IMR-90 (cell line): ENCODE measurements at regions not wholly inside any gene's neighbourhood (a gene's known extent, or its start where the extent isn't known, plus 50 kb on each side); places are given as distances from the start of the nearest gene placed in this dataset.

Experiments
- BHLHE40 ChIP-seq: fragments of 150-350 bp; IDR thresholded peaks from 2 replicates; pipeline ENCODE4 v1.6.1; 2016; ENCODE audit warnings: mild to moderate bottlenecking, low read depth, low read length
- CEBPB ChIP-seq: IDR thresholded peaks from 2 replicates; pipeline ENCODE4 v1.6.1; 2012; ENCODE audit warnings: low read depth, low read length, improper control_type of control experiment
- CHD1 ChIP-seq: IDR thresholded peaks from 2 replicates; pipeline ENCODE4 v1.6.1; 2012; ENCODE audit warnings: low read depth, low read length, improper control_type of control experiment
- CTCF ChIP-seq: conservative IDR thresholded peaks from 2 replicates; pipeline ENCODE4 v1.5.1; 2012; ENCODE audit warnings: mild to moderate bottlenecking, low read depth, low read length, improper control_type of control experiment
- ELK1 ChIP-seq: fragments of 150-350 bp; IDR thresholded peaks from 2 replicates; pipeline ENCODE4 v1.6.1; 2016; ENCODE audit warnings: low read depth, mild to moderate bottlenecking, low read length, moderate library complexity, borderline replicate concordance
- FOS ChIP-seq: fragments of 150-350 bp; IDR thresholded peaks from 2 replicates; pipeline ENCODE4 v1.6.1; 2016; ENCODE audit warnings: low read depth, low read length
- MAFK ChIP-seq: IDR thresholded peaks from 2 replicates; pipeline ENCODE4 v1.6.1; 2012; ENCODE audit warnings: low read depth, low read length, improper control_type of control experiment
- MXI1 ChIP-seq: IDR thresholded peaks from 2 replicates; pipeline ENCODE4 v1.6.1; 2012; ENCODE audit warnings: low read depth, mild to moderate bottlenecking, low read length, moderate library complexity, borderline replicate concordance
- POLR2A ChIP-seq: IDR thresholded peaks from 2 replicates; pipeline ENCODE4 v1.6.1; 2012; ENCODE audit warnings: mild to moderate bottlenecking, low read depth, low read length
- RAD21 ChIP-seq: IDR thresholded peaks from 2 replicates; pipeline ENCODE4 v1.6.1; 2012; ENCODE audit warnings: low read length, improper control_type of control experiment
- RCOR1 ChIP-seq: IDR thresholded peaks from 2 replicates; pipeline ENCODE4 v1.6.1; 2012; ENCODE audit warnings: mild to moderate bottlenecking, low read length, improper control_type of control experiment; ENCODE audit not compliant: insufficient replicate concordance
- RFX5 ChIP-seq: IDR thresholded peaks from 2 replicates; pipeline ENCODE4 v1.8.0; 2012; ENCODE audit warnings: low read depth, mild to moderate bottlenecking, low read length, moderate library complexity
- SMC3 ChIP-seq: fragments of 150-350 bp; IDR thresholded peaks from 2 replicates; pipeline ENCODE4 v1.6.1; 2016; ENCODE audit warnings: low read depth, mild to moderate bottlenecking, antibody characterized with exemption, low read length, moderate library complexity
- USF2 ChIP-seq: fragments of 150-350 bp; IDR thresholded peaks from 2 replicates; pipeline ENCODE4 v1.6.1; 2017; ENCODE audit warnings: mild to moderate bottlenecking, antibody characterized with exemption, low read length, low read depth

DNA sequence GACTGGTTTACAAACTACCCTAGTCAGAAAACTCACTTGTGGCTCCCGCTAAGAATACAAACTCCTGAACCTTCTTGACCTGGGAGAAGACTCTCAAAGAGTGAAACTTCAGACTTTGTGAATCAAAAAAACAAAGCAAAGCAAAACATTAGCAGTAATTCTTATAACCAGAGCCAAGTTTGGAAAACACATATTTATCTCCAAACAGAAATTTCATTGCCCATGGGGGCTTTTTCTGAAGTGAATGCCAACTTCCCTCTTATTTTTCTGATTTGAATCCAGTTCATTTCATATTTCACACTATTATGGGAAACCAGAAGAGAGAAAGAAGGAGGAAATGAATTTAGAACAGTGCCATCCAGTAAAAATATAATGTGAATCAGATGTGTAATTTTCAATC lies 55.7 kb upstream of the ZNF385D start:
- TF ChIP-seq CTCF (no peak), POLR2A (no peak), RFX5 (no peak), MAFK (no peak), USF2 (no peak), FOS (no peak), RAD21 (no peak), CEBPB (no peak), BHLHE40 (no peak), SMC3 (no peak), RCOR1 (no peak), ELK1 (no peak), CHD1 (no peak), MXI1 (no peak)
